IPS-NIHi11 (cell line): ENCODE measurements at regions not wholly inside any gene's neighbourhood (a gene's known extent, or its start where the extent isn't known, plus 50 kb on each side); places are given as distances from the start of the nearest gene placed in this dataset.

Experiments used
- DNase-seq: peaks from one replicate; pipeline ENCODE4 v3.0.0; 2012; ENCODE audit warnings: mixed read lengths, low spot score

DNA sequence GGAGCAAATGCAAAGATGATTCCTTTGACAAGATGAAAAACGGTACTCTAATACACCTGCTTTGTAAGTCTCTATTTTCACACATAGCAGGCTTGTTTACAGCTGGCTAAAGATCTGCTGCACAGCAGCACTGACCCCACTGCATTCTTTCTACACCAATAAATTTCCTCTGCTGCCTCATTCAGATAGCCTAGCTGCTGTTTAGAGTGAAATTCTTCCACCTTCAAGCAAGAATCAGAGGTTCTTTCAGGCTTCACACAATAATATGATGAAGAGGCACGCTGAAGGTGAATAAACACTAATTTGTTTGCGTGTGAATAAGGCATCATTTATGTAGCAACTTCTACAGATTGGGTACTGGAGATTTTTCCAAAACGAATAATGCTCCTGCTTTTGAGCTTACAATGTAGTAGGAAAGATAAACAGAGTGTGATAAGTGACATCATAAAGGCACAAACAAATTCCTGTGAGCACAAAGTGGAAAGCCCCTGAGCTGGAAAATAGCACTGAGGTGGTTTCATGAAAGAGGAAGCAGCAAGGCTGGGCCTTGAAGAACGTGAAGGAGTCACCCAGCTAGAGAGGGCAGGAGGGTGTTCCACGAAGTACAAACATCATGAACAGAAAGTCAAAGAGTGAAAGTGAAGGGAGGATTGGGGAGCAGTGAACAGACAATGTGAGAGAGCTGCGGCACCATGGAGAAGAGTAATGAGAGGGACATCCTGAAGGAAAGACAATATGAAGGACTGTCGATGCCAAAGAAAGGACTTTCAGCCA lies 543.4 kb downstream of the CD83 start:
- DNase-seq = no peak

DNA sequence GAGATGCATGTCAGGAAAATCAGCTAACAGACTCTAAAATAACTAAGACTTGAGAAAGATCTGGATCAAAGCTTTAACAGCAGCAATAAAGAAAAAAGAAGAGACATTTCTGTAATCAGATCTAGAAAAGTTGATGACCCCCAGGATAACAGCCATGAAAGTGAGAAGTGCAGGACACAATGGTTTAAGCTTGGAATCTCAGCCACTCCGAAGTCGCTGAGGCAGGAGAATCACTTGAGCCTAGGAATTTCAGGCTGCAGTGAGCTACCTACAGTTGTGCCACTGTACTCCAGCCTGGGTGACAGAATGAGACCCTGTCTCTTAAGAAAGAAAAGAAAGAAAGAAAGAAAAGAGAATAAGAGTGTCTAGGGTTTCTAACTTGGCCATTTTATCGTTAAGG lies 544.1 kb downstream of the CD83 start:
- no peak for DNase-seq

DNA sequence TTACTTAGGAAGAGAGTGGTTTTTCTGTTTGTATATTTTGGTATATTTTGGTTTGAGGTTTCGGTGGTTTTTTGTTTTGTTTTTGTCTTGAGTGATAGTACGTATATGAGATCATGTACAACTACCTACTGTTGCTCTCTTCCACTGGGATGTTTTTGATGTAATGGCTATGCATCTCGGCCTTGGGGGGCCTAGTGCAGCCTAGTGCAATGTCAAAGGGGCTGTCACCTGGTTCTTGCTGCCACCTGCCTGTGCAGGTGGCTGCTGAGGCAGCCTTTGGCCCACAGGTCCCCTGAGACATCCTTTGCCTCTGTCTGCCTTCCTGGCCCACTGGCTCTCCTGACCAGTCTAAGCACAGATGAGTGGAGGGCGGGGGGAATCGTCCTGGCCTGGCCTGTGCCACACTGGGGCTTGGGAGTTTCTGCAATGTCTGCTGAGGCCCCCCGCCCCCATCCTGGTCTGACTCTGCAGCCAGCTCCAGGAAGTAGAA lies 546.6 kb downstream of the CD83 start:
- DNase-seq = no peak

DNA sequence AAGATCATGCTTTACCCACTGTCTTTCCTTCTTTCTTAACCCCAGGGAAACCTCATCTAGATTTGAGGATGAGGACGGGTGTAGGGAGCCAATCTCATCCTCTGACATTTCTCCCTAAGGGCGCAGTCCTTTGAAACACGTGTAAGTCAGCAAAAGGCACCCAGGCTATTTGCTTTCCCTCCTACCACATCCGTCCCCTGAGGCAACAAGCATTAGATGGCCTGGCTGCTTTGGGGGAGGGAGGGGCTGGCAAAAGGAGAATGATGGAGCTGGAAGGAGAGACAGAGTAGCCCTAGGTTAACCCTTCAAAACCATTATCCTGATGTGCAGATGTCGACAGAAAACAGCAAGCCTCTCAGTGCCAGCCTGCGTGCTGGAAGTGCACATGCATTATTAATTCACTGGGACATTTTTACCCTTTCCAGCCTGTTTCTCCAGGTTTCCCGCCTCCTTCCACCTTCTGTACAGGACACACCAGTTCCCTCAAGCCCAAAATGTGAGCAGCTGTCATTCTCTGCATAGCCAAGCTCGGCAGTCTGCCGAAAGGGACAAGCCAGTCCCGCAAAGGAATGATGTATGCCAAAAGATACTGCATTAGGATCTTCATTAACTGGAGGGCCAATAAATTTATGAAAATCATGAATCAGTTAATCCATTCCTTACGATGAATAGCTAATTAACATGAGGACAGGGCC lies 547.2 kb downstream of the CD83 start:
- peak; percentile 27 for DNase-seq

DNA sequence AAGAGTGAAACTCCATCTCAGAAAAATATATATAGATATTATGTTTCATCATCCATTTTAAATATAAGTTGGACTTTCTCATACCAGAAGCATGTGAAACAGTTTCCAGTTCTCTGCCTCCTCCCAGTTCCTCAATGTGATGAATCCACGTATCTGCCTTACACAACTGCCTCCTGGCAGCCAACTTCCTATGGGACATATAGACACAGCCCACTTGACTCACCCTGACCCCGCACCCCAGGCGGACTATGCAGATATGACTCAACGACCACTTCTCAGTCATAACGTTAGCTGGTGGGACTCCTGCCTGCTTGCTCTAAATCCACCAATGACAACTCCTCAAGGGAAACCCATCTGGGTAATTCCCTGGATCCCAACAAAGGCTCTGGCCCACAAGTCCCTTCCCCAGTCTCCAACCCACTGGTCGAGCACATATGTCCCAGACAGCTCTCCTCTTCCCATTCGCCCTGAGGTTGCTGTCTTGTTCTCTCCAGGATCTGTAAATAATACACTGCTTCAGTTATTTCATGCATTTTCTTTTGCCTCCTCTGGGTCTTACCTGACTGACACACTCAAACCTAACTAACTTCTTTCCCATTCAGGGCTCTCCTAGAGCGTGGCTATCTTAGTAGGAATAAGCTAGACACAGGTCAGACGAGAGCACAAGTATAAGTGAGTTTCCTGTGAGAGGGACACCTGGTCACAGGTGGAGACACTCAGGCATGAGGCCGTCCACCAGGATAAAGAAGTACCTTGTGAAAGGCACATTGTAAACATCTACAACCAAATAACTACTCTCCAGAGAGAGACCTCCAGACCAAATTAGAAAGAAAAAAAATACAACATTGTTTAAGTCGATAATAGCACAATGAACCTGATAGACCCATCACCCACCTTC lies 548.5 kb downstream of the CD83 start:
- DNase-seq = no peak

DNA sequence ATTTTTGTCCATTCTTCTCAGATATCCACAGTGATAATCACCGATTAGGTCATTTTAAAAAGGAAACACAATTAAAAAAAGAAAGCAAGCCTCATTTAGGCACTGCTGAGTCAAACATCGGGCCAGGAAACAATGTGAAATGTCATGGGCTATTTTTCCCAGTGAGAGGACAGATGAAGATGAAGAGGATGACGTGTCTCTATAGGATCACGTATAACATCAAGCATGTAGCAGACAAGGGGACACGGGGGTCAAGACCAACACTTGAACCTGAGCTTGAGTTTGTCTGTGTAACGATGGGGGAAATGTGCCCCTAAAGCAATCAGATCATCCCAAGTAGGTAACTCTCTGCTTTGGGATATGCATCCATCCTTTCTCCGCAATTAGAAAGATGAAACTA lies 553.2 kb downstream of the CD83 start:
- no peak for DNase-seq

DNA sequence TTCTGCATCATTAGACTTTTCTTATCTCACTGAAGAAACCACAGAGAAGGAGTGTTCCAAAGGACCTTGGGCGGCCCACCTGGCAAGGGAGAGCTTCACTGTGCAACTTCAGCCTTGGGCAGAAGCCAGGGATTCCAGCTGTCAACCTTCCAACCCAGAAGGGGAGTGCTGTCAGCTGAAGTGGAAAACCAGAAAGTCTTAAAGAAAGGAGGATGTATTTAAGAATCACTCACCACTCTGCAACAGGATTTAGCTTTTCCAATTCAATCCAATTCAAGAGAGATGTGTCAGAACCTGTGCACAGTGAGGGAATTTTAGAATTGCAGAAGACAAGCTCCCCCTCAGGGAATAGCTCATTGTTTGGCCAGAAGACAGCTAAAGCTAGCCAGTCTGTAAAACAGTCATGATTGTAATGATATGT lies 553.7 kb downstream of the CD83 start:
- DNase-seq = no peak

DNA sequence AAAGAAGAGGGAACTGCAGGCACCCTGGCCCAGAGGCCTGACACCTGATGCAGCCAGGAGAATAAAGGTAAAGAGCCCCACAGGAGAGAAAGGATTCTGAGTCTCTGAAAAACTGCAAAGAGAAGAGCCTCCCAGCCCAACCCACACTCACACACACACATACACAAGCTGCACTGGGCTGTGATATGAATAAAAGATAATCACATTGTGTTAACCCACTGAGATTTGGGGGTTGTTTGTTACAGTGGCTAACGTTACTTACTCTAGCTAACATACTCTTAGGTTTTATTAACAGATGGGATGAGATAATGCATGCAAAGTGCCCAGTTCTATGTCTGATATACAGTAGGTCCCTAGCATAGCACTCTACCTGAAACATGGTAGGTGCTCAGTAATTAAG lies 554.4 kb downstream of the CD83 start:
- no peak for DNase-seq

DNA sequence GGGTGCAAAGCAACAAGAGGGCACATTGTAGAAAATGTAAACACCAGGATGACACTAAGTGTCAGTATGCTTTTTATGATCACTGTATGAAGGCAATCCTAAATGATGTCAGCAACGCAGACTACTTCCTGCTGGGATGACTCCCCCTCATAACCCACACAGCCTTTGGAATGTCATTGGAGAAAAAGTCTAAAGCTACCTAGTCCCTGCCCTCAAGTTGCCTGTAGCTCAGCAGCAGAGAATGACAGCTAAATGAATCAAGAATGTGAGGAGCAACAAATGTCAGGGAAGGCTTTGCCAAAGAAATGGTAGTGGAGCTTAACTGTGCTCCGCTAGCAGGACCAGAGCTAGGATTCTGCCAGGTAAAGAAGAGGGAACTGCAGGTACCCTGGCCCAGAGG lies 555.6 kb downstream of the CD83 start:
- DNase-seq = no peak

DNA sequence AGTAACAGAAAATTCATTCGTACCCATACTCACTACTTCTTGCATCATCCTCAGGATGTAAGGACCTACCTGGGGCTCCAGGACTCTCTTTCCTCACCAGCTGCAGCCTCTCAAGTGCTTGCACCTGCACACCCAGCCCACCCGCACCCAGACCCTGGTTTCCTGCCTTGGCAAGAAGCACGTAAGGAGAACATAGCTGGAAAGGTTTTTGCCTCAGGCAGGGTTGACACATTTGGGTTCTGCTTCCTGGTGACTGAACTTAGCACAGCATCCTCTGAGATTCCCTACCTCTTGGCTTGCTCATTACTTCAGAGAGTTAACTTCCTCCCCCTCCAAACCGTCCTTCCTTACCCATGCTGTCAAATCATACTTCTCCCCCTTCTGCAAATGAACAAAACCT lies 556.9 kb downstream of the CD83 start:
- DNase-seq = no peak

DNA sequence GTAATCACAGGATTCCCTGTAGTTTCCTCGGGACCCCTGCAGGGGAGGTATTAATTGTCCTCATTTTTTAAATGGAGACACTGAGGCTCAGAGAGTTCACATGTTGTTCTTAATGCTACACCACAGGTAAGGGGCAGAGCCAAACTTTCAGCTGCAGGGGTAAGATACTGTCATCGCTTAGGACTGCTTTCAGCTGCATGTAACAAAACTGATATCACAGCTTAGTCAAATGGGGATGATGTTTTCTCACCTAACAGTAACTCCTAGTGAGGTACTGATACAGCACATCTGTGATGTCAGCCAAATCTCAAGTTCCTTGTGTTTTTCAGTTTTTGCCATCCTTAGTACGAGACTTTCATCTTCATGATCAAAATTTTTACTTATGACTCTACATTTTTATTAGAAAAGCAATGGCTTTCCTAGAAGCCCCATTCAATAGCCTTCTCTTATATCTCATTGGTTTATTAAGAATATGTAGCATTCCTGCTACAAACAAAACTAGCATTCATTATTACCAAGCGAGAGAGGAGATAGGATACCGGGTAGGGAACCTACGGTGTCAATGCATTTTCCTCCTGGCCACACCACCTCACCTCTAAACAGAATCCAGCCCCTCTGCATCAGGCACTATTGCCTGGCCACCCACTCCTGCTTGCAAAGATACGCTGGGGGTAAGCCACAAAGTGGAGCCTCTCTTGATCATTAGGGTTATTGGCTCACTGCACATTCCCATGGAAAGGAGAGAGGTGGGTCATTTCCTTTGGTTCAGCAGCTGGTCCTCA lies 557.5 kb downstream of the CD83 start:
- DNase-seq = no peak

DNA sequence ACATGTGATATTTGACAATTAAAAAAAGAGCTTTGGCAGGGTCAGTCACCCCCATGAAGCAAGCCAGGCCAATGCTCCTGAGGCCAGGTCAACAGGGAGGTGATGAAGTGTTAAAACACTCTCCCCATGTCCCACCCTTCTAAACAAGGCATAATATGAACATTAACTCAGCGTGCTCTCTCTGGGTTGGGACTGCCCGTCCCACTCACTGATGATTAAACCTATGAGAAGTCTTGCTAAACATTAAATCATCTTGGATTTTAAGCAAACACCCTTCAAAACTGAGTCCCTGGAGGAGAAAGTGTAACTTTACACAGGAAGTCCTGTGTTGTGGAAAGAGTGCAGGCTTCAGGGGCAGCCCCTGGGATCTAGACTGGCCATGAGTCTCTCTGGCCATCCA lies 558.5 kb downstream of the CD83 start:
- no peak for DNase-seq

DNA sequence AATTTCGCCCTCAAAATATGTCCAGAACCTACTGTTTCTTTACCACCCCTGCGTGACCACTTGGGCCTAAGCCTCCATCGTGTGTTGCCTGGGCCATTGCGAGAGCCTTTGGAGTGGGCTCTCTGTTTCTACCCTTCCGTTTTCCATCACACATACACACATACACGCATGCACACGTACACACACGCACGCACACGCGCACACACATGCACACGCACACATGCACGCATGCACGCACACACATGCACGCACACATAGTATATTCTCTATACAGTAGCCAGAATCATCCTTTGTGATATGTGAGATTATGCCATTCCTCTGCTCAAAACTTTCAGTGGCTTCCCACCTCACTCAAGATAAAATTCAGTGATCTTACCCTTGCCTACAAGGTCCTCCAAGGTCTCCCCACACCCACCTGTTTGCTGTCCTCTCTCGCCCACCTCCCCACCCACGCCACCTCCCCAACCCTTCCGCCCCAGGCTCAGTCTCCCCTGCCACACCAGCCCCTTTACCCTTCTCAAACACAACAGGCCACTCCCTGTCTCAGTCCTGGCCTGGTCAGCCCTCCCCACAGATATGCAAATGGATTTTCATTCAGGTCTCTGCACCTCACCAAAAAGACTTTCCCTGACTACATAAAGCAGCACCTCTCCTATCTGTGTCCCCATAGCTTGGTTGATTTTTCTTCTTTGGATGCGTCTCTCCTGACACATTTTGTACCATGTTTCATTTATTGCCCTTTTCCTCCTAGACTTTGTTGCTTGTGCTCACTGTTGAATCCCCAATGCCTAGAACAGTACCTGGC lies 559.6 kb downstream of the CD83 start:
- peak; percentile 33 for DNase-seq

DNA sequence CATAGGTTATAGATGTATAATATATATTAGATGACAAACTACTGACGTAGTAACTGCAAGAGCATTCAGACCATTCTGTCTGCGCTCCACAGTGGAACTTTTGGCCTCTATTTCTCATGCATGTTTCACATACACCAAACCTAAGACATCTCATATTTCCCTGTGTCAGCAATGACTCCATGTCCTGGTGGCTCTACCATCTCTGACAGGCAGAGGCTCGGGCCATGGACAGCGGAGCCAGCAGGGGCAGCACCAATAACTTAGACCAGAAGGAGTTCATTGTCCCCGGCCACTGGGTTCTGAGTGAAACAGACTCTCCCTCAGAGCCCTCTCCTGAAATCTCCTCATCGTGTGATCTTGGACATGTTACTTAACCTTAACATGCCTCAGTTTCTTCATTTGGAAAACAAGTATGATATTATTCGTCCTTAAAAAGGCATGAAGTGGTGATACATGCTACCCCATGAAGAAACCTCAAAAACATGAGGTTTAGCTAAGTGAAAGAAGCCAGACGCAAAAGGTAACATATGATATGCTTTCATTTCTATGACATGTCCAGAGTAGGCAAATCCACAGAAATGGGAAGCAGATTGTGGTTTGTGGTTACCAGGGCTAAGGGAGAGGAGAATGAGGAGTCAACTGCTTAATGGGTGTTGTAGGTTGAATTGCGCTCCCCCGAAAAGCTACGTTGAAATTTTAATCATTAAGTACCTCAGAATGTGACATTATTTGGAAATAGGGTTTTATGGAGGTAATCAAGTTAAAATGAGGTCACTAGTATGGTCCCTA lies 564.0 kb upstream of the JARID2 start:
- DNase-seq = no peak

DNA sequence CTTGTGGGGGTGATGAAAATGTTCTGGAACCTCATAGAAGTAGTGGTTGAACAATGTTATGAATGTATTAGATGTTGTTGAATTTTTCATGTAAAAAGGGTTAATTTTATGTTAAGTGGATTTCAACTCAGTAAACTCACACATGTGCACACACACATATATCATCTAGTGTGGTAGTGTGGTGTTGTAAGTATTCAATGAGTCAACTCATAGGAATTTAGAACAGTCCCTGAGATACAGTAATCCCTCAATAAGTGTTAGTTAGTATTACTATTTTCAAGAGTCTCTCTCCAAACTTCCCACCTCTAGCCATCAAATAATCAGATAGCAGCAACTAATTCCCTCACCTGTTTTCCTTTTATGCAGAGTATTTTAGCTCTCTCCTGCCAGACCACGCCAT lies 563.1 kb upstream of the JARID2 start:
- no peak for DNase-seq

DNA sequence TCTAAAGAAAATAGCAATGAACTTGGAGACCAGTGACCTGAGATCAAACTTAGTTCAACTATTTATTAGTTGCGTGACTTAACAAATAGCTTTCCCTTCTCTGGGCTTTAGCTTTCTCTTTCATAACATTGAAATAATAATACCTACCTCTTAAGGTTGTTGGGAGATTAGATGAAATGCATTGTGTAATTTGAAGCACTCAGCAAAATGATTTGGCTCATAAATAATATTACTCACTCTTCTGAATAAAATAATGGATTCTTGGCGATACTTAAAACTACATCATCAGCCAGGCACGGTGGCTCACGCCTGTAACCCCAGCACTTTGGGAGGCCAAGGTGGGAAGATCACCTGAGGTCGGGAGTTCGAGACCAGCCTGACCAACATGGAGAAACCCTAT lies 556.2 kb upstream of the JARID2 start:
- no peak for DNase-seq

DNA sequence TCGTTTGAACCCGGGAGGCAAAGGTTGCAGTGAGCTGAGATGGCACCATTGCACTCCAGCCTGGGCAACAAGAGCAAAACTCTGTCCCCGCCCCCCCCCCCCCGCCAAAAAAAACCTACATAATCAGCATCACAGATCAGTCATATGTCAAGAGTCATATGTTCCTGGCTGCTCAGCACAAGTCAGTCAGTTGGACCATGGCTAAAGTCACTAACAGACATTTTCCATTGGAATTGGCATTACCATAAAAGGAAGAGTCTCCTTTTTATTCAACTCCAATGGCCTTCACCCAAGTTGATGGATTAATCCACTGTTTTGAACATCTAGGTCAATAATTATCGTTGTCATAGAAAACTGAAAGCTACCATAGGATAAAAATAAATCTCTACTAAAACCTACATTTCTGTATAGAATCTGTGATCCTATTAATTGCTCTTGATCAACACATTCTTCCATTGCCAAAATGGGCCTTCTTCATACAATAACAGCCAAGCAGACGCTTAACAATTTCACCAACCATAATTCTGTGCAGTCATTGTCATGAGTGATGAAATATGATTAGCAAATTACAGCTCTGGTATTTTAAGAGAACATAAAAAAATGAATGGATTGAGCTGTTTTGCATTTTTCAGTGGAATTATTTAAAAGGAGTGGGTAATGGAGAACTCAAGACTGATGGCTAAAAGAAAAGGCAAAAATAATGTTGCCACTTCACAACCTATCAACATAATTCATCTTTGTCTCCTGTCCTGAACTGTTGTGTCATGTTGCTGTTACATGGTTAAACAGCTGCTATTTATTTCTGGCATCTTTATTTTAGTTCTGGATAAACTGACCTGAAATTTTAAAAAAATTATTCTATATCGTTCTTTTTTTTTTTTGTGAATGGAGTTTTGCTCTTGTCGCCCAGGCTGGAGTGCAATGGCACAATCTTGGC lies 555.5 kb upstream of the JARID2 start:
- no peak for DNase-seq

DNA sequence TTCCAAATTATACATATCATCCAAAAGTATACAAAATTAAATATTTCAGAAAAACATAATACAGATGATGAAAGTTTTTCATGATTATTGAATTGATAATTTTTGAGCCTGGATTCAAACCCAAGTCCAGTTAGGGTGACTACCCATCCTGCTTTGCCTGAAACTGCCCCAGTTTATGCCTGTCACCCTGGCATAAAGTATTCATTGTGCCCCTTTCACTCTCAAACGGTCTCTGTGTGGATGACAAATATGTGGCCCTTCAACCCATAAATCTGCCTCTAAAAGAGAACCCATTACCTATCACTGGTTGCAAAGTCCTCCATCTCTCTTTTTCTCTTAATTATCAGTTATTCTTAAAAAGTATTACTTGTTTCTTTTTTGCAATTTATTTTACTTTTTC lies 553.7 kb upstream of the JARID2 start:
- no peak for DNase-seq
